OCI-LY1 (cell line): ENCODE measurements at regions not wholly inside any gene's neighbourhood (a gene's known extent, or its start where the extent isn't known, plus 50 kb on each side); places are given as distances from the start of the nearest gene placed in this dataset.

ENCODE experiments used
- CTCF ChIP-seq: fragments of 200-600 bp; sonication (generic), shearing (Covaris generic); IDR thresholded peaks from 2 replicates; pipeline ENCODE4 v1.5.1; 2017; ENCODE audit warnings: mild to moderate bottlenecking, antibody characterized with exemption, low read length, moderate library complexity, mixed read lengths
- EZH2 ChIP-seq: fragments of 200-600 bp; sonication (generic), shearing (Covaris generic); IDR thresholded peaks from 2 replicates; pipeline ENCODE4 v1.8.0; 2017; ENCODE audit warnings: borderline replicate concordance, mixed run types, mild to moderate bottlenecking, antibody characterized with exemption, low read length, moderate library complexity, mixed read lengths

GRCh38 chr5:85462957-85463356, 1078.3 kb upstream of the EDIL3 start:
- TF ChIP-seq CTCF: no peak
- no peak for TF ChIP-seq EZH2
